Panc1 (cell line): ENCODE measurements at regions not wholly inside any gene's neighbourhood (a gene's known extent, or its start where the extent isn't known, plus 50 kb on each side); places are given as distances from the start of the nearest gene placed in this dataset.

ENCODE experiments used
- POLR2AphosphoS5 ChIP-seq: IDR thresholded peaks from 2 replicates; pipeline ENCODE4 v1.6.1; 2012; ENCODE audit warnings: mild to moderate bottlenecking, low read depth, low read length, moderate library complexity
- TF ChIP-seq, protein P1 (sequence below): fragments of 450-650 bp; IDR thresholded peaks from 2 replicates; pipeline ENCODE4 v1.5.1; 2017; ENCODE audit warnings: mild to moderate bottlenecking

DNA sequence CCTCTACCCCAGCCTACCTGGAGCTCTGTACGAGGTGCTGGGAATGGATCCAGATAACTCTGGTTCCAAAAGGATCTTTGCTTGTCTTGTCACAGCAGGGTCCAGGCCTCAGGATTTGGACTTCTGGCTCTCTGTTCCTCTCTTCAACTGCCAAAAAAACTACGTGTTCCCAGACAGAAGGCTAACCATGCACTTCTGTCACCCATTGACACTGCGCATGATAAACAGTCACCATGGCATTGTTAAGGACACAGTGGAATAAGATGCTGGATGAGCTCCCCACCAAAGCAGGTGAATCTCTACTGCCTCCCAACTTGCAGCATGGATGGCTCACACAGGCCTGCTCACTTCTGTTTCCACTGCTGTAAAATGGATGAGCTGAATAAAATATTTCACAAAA lies 637.9 kb downstream of the TNS3 start:
- TF ChIP-seq, protein P1, sequence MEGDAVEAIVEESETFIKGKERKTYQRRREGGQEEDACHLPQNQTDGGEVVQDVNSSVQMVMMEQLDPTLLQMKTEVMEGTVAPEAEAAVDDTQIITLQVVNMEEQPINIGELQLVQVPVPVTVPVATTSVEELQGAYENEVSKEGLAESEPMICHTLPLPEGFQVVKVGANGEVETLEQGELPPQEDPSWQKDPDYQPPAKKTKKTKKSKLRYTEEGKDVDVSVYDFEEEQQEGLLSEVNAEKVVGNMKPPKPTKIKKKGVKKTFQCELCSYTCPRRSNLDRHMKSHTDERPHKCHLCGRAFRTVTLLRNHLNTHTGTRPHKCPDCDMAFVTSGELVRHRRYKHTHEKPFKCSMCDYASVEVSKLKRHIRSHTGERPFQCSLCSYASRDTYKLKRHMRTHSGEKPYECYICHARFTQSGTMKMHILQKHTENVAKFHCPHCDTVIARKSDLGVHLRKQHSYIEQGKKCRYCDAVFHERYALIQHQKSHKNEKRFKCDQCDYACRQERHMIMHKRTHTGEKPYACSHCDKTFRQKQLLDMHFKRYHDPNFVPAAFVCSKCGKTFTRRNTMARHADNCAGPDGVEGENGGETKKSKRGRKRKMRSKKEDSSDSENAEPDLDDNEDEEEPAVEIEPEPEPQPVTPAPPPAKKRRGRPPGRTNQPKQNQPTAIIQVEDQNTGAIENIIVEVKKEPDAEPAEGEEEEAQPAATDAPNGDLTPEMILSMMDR: no peak
- no peak for TF ChIP-seq POLR2AphosphoS5
